NOMO-1 treated with dmso at 0.1 percent for 144 hours (cell line): ENCODE measurements at regions not wholly inside any gene's neighbourhood (a gene's known extent, or its start where the extent isn't known, plus 50 kb on each side); places are given as distances from the start of the nearest gene placed in this dataset.

Experiments used
- DNase-seq: peaks from one replicate; lab custom pipeline; 2025; ENCODE audit not compliant: unreplicated experiment; lab: John Stamatoyannopoulos, UW

DNA sequence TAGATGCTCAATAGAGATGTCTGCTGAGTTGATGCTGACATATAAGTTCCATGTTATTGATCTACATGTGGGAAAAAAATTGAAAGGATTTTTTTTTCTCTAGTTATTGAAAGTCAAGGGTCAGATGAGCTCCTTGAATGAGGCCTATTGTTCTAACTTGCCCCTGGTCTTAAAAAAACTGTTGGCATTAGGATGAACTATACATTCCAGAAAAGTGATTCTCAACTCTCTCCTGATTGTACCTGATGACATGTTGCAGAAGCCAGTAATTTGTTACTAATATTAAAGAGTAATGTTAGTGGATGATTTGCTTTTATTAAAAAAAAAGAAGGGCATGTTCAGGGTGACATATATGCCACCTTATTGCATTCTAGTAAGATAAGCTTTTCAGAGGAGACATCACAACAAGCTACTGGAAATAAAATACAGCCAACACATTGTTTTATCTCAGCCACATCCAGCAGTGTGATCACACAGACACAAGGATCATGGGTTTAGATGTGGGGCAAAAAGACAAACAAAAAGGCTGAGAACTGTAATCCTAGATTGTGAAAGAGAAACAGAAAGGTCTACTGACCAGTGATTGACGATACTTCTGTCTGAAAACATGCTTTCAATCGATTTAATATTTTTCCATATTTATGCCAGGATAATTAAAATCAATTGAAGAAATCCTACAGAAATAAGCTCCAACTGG lies 1314.1 kb upstream of the C9orf72 start:
- DNase-seq: no peak

DNA sequence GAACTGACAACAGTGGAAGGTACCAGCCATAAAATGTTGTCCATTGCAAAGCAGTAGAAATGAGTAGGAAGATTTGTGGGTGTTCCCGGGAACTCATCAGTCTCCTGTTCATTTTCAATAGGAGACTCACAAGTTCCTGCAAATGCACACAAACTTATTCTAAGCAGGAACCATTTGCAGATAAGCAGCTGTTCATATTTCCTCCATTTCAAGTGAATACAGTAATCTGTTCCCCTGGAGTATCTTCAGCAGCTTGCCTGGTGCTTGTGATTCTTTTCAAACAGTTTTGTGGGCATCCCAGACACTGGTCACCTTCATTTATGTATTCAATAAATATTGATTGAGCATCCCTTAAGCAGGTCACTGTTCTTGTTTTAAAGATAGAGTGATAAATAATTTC lies 1315.5 kb upstream of the C9orf72 start:
- DNase-seq: no peak

DNA sequence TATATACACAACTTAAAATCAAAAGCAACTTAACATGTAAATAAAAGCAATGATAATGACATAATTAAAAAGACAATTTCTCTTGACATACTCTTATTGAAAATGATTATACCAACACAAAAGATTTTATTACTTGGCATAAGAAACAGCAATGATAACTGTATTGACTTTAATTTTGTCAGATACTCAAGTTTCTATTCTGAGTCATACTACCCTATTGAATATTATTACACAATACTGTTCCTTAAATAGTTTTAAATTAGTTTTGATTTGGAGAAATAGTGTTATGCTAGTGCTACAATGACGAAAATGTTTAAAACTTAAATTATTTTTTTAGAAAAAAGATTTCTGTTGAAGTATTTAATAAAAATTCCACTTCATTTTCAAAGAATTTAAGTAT lies 1319.3 kb upstream of the C9orf72 start:
- no peak for DNase-seq

DNA sequence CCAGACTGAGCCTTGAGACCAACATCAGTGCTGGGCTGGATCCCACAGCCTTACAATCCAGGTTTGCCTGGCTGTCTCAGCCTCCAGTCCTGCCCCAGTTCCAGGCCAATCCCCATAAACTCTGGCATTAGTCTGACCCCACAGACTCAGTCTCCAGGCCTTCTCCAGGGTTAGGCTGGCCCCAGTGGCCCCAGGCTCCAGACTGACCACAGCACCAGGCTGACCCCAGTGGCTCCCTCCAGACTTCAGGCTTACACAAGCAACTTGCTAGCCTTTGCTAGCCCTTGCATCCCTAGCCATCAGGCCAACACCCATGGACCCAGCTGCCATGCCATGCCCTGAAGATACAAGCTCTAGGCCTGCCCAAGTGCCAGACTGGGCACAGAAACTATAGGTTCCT lies 1326.0 kb upstream of the C9orf72 start:
- no peak for DNase-seq

DNA sequence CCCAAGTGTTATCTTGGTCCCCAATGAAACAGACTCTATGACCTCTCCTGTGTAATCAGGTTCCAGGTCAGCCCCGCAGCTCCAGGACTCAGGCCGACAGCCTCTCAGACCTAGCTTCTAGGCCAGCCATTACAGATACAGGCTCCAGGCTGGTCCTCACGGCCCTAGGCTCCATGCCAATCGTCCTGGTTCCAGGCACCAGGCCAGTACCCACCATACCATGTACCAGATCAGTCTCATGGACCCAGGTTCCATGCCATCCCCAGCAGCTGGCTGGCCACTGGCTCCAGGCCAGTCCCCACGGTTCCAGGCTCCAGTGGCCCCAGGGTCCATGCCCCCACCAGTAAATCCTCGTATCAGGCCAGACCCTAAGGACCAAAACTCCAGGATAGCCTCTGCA lies 1326.6 kb upstream of the C9orf72 start:
- DNase-seq: no peak

DNA sequence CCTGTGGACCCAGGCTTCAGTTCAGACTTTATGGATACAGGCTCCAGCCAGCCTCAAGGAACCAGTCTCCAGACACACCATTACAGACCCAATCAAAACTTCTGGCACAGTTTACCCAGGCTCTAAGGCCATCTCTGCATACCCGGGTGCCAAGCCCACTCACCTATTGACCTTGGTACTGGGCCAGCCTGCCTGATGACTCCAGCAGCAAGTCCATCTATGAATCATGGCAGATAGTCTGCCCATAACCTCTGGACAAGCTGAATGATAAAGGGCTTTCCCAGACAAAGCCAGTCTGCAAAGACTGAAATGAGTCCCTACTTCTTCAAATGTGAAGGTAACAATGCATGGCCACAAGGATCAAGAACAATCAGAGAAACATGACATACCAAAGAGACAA lies 1327.1 kb upstream of the C9orf72 start:
- DNase-seq: no peak

DNA sequence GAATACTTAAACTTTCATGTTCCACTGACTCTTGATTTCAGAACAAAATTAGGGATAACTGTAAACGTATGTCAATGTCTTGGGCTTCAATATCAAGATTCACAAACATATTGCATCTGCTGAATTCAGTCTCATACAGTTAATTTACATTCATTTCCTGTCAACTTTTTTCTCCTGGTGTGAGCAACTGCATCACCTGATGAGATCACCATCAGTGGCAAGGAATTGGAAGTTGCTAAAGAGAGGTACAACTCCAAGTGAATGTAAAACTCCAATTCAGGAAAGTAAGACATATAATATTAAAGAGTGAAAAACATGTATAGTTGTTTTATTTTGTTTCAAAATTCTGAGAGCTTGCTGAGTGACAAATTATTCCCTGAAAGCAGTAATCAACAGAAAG lies 1336.2 kb upstream of the C9orf72 start:
- DNase-seq: no peak

DNA sequence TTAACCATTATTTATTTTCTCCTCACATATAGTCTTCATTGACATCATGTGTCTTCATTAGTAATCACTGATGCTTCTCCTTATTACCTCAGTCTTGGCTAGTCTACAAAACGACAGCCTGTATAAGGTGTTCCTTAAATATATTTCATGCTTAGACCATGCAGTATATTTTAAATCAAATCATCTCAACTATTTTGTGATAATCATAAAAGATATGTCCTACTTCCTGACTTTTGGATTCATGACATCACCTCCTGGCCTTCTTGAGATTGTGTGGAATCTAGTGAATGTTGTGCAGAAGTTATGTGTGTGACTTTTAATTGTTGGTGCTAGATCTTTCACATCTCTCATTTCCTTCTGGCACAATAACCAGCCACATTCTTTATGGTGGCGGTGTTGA lies 1339.3 kb upstream of the C9orf72 start:
- DNase-seq: no peak

DNA sequence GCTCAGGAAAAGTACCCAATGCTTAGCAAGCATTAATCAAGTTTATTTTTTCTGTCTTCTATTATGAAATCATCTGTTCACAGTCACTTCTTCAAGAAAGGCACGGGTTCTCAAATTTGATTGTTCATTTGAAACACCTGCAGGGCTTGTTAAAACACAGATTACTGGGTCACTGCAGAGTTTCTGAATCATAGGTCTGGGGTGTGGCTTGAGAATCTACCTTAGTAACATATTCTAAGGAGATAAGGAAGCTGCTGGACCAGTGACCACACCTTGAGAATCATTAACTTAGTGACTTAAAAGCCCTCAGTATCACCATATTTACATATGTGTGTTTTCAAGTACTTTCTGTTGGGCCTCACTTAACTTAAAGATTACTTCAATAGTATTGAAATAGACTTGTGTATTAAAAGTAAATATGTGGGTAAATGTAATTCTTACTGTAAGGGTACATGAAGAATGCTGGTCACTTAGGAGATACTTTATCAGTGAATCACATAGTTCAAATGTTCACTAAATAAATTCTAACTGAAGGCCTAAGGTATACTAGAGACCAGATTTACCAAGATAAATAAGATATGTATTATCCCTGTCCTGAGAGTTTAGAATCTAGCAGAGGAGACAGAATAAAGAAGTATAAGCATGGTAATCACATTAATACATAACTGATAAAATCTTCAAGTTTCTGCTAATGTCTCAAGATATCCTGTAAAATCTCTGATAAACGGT lies 1342.1 kb upstream of the C9orf72 start:
- DNase-seq: no peak

DNA sequence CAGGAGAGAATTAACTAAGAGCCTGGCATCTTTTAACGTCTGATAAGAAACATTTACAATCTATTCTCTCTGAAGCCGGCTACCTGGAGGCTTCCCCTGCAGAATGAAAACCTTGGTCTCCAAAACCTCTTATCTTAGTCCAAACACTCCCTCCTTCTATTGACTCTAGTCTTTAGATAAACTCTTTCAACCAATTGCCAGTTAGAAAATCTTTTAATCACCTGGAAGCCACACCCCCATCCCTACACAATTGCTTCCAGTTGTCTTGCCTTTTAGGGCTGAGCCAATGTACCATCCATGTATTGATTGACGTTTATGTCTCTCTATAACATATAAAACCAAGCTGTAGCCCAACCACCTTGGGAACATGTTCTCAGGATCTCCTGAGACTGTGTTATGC lies 1343.1 kb upstream of the C9orf72 start:
- no peak for DNase-seq

DNA sequence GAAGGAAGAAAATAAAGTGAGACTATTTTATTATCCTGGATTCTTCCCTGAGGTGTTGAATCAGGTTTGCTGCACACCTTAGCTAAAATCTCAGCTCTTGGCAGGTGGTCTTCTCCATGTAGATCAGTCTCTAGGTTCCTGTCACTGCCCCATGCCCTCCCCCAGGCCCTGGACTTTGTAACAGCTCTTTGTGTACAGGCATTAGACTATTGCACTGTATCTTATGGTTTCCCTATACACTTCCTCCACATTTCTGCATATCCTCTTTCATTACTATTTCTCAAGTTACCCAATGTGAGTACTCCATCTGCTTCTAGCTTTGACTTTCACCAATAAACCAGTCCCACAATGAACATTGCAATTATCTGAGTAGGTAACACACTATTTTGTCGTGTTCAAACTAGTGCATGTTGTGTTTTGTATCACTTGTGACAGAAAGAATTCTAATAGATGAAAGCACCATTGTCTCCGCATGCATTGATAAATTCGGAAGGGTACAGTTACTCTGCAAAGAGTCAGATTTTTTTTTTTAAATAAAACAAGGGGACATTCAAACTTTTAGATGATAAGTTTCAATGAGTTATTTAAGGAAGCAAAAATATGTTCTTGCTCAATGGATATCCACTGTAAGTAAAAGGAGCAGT lies 1348.7 kb upstream of the C9orf72 start:
- DNase-seq: no peak

DNA sequence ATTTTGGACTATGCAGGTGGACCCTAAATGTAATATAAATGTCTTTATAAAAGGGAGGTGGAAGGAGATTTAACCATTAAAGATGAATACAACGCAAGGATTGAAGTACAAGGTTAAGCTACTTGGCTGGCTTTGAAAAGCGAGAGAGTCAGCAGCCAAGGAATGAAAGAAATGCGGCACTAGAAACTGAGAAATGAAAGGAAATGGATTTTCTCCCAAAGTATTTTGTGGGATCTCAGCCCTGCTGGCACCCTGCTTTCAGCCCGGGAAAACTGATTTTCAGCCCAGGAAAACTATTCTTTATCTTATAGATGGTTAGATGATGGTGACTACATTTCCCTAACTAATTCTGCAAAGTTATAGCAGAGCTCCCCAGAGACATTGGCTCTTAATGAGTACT lies 1349.6 kb upstream of the C9orf72 start:
- no peak for DNase-seq

DNA sequence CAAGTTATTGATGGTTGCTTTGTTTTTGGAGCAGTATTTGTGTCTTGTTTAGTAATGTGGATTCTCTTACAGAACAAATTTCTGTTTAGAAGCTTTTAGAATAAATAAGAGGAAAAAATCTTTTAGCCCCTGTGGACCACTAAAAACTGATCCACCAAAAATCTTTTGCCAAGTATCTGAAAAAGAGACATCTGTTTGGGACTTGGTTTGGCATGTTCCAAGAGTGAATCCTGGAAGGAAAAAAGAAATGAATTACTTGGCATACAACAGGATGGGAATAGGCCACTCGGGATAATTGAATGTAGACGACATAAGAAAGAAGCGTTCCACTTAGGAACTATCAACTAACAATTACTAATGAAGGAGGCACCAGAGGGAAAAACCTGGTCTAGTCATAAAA lies 1350.1 kb upstream of the C9orf72 start:
- DNase-seq: no peak

DNA sequence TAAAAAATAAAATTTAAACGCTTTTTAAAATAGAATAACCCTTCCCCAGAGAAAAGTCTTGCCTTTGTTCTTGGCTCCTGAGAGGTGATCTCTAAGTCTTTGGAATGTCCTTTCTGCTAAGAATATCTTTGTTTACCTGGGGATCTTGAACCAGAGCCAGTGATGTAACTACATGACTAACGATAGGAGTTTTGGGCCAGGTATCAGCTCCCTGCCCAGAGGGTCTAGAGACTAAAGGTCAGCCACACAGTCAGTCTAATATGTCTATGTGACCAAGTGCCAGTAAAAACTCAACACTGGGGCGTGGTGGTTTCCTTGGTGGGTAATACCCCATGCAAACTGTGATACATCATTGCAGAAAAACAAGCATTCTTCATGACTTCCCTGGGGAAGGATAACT lies 1351.9 kb upstream of the C9orf72 start:
- no peak for DNase-seq

DNA sequence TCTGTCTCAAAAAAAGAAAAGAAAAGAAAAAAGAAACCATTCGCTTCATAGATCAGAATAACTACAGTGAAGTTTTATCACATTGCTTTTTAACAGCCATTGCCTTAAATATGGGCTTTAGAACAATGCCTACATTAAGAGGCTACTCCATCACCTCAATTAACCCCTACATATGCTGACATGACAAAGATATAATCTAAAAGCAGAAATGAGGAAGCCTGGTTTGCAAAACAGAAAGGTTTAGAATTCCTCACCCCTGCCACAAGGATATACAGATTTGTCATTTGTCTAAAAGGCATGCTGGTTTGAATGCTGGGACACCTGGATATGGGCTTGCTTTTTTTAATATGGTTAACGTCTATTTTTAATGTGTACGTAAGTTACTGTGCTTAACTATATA lies 1353.0 kb upstream of the C9orf72 start:
- no peak for DNase-seq

DNA sequence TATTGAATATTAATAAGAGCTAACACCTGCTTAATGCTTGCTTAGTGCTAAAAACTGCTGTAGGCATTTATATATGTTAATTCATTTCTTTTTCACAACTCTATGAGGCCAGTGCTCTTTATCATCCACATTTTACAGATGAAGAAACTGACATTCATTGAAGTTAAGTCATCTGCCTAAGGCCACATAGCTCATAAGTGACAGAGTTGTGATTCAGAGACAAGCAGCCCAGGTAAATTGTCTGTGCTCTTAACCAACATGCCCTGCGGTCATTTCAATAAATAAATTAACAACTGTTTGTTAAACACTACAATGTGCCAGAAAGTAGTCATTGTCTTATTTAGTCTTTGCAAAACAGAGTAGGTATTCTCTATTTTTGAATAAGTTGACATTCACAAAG lies 1354.4 kb upstream of the C9orf72 start:
- DNase-seq: no peak

DNA sequence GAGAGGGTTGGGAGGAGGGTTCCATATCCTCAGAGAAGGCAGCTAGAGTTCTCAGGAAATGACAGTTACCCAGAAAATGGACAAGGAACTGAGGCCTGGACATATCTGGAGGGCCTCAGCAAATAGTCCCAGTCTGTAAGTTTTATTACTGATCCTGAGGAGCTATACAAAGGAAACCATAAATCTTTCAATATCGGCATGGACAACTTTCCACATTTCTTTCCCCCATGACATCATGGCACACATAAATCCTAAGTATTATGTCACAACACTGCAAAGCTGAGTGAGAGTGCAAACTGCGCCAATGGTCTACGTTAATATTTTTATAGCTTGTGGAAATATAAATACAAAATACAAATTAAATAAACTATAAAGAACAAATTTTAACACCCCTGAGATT lies 1356.2 kb upstream of the C9orf72 start:
- no peak for DNase-seq

DNA sequence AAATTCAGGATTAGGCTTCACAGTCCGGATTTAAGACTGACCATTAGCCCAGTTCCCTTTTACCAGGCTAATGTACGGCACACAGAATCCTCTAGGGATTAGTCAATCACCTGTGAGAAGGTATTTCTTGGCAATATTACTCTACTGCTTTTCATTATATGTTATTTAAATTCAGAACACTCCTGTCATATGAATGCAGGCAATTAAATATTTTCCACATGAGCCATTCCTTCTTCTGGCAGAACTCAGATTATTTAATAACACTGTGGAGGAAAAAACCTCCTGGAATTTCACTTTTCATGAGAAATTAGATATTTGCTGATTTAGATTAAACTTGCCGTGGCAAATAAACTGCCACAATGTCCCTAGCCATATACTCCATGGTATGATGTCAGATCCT lies 1357.5 kb upstream of the C9orf72 start:
- no peak for DNase-seq

DNA sequence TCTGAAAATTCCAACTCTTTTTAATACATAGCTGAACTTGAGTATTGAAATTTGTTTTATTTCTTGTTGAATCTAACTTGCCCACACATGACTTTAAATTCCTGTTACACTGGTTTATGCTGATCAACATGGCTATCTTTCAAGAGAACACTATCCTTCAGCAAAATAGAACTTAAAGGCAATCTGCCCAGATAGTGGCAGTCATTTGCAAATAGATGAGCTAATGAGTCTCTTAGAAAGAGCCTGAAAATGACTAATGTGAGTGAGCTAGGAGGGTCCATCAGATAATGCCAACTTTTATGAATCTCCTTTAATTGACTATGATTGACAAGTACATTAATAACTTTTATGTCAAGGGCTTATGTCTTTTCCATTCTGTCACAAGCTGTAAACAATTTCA lies 1360.8 kb upstream of the C9orf72 start:
- DNase-seq: no peak

DNA sequence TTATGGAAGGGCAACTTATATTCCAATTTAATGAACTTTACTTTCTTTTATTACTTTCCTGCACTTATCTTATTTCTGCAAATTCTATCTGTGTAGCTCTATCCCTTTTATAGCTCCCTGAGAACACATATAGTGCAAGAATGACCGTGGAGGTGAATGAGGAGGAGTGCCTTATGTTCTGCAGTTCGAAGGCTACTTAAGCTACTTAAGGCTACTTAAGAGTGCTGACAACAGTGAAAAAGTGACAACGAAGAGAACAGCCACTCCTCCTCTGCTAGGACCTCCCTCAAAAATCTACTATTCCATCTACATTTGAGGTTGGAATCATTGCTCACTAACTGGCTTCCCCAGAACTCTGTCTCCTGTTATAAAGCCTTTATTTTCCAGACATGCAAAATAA lies 1365.7 kb upstream of the C9orf72 start:
- no peak for DNase-seq

DNA sequence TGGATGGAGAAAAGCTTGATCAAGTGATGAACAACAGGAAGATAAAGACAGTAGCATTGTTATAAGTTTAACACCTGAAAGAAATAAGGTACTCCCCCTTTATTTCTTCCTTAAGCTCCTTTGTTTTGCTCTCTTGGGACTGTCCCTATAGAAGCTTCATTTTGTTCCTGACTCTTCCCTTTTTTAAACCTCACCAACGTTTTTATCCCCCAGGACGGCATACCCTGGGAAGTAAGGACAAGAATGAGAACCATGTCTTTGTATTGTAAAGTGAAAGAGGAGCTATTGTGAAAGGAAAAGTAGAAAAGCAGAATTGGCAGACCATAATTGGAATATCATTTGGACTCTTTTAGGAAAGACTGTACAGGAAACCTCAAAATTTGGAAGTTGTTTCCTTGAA lies 1368.6 kb upstream of the C9orf72 start:
- no peak for DNase-seq

DNA sequence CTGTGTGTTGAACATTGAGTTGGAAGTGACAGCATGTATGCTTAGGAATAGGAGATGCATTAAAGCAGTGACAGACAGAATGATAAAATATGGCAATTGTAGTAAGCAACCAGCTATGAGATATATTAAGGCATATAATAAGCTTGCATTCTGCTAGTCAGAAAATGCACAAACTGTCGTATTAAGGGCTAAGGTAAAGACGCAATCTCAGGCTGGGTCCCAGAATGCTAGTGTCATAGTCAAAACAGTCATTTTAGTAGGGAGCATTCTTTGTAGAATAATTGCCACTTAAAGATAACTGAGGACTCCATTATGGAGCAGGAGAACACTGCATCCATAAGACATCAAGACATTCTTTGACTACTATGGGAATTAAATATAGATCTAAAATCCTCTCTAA lies 1369.7 kb upstream of the C9orf72 start:
- DNase-seq: no peak

DNA sequence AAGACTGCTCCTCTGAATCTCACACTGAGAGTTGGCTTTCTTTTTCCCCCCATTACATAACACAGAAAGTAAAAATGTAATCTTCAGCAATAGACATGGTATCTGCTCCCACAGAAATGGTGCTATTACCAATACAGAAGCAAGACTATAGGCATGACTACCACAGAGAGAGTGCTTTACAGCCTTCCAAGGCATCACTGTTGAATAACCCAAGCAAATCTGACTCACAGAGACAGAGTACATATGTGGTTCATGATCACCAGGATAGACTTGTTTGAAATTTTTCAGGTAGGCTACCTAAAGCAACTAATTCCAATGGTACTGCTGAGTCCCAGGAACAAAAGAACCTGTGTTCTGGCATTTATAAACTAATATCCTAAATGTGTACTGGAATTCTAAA lies 1373.4 kb upstream of the C9orf72 start:
- DNase-seq: no peak
